WERI-Rb-1 (cell line): ENCODE measurements at regions not wholly inside any gene's neighbourhood (a gene's known extent, or its start where the extent isn't known, plus 50 kb on each side); places are given as distances from the start of the nearest gene placed in this dataset.

ENCODE experiments used
- DNase-seq: peaks from one replicate; pipeline ENCODE4 v3.0.0-alpha.2; 2020
- H3K27ac ChIP-seq: fragments of 250-450 bp; sonication (Bioruptor Pico); 2 replicates; pipeline ENCODE4 v1.5.1; 2020; ENCODE audit warnings: mild to moderate bottlenecking, moderate library complexity
- H3K27me3 ChIP-seq: fragments of 250-450 bp; sonication (Bioruptor Pico); 2 replicates; pipeline ENCODE4 v1.5.1; 2021; ENCODE audit warnings: mild to moderate bottlenecking, low read depth, moderate library complexity; ENCODE audit not compliant: insufficient read depth, severe bottlenecking
- H3K36me3 ChIP-seq: fragments of 250-450 bp; sonication (Bioruptor Pico); 2 replicates; pipeline ENCODE4 v1.5.1; 2020; ENCODE audit warnings: mild to moderate bottlenecking, moderate library complexity
- H3K4me3 ChIP-seq: 2 replicates; pipeline ENCODE4 v1.5.1; 2011; ENCODE audit warnings: low read depth, mild to moderate bottlenecking, control low read depth, low read length
- H3K9me3 ChIP-seq: fragments of 250-450 bp; sonication (Bioruptor Pico); 2 replicates; pipeline ENCODE4 v1.5.1; 2021; ENCODE audit warnings: mild to moderate bottlenecking, moderate library complexity; ENCODE audit not compliant: severe bottlenecking
- CTCF ChIP-seq: IDR thresholded peaks from 2 replicates; pipeline ENCODE4 v1.5.1; 2011; ENCODE audit warnings: low read depth, mild to moderate bottlenecking, control low read depth, inconsistent platforms, low read length

- H3K4me3 ChIP-seq, result no peak overlapping the region
- no peak overlapping the region for H3K27ac ChIP-seq
- no peaks in the 10 kb centered on the region for H3K9me3 ChIP-seq
- DNase-seq, result no peak
- H3K27me3 ChIP-seq, result no peaks in the 10 kb centered on the region
- TF ChIP-seq CTCF, result no peak
- H3K36me3 ChIP-seq, result no peaks in the 10 kb centered on the region
Measured at GRCh38 chr4:34644579-34645115, 1599.7 kb downstream of the ARAP2 start.

GRCh38 chr4:34649716-34650115 is 1594.6 kb downstream of the ARAP2 start:
- no peak overlapping the region for H3K4me3 ChIP-seq
- no peak overlapping the region for H3K27ac ChIP-seq
- TF ChIP-seq CTCF, result no peak
- H3K36me3 ChIP-seq, result no peaks in the 10 kb centered on the region
- no peak for DNase-seq
- no peaks in the 10 kb centered on the region for H3K27me3 ChIP-seq
- H3K9me3 ChIP-seq, result no peaks in the 10 kb centered on the region

- no peak for DNase-seq
- Histone ChIP-seq H3K27ac (no peak overlapping the region), H3K27me3 (no peaks in the 10 kb centered on the region), H3K9me3 (no peaks in the 10 kb centered on the region), H3K4me3 (no peak overlapping the region), H3K36me3 (no peaks in the 10 kb centered on the region)
- TF ChIP-seq CTCF, result no peak
Measured at GRCh38 chr4:34664051-34664450, 1580.3 kb downstream of the ARAP2 start.

- no peaks in the 10 kb centered on the region for H3K9me3 ChIP-seq
- no peak overlapping the region for H3K27ac ChIP-seq
- H3K36me3 ChIP-seq, result no peaks in the 10 kb centered on the region
- DNase-seq, result no peak
- H3K4me3 ChIP-seq, result no peak overlapping the region
- no peak for TF ChIP-seq CTCF
- H3K27me3 ChIP-seq, result no peaks in the 10 kb centered on the region
Measured at GRCh38 chr4:34676400-34676799, 1567.9 kb downstream of the ARAP2 start.

GRCh38 chr4:34678431-34678830 is 1565.9 kb downstream of the ARAP2 start:
- TF ChIP-seq CTCF, result no peak
- H3K27ac ChIP-seq, result no peak overlapping the region
- no peaks in the 10 kb centered on the region for H3K27me3 ChIP-seq
- no peaks in the 10 kb centered on the region for H3K36me3 ChIP-seq
- no peak overlapping the region for H3K4me3 ChIP-seq
- no peak for DNase-seq
- no peaks in the 10 kb centered on the region for H3K9me3 ChIP-seq

- Histone ChIP-seq H3K27ac (no peak overlapping the region), H3K9me3 (no peaks in the 10 kb centered on the region), H3K27me3 (no peaks in the 10 kb centered on the region), H3K4me3 (no peak overlapping the region), H3K36me3 (no peaks in the 10 kb centered on the region)
- no peak for TF ChIP-seq CTCF
- no peak for DNase-seq
Measured at GRCh38 chr4:34679228-34679627, 1565.1 kb downstream of the ARAP2 start.
